Mesothelial cell of epicardium (in vitro differentiated cells): ENCODE measurements at regions not wholly inside any gene's neighbourhood (a gene's known extent, or its start where the extent isn't known, plus 50 kb on each side); places are given as distances from the start of the nearest gene placed in this dataset.
"Not testable (repeated sequence)": the region's sequence is repeated elsewhere in the genome, so short reads cannot be mapped to it uniquely, and the experiment has no call there.

Experiments
- DNase-seq, 2 experiments: peaks; one replicate each; pipeline ENCODE4 v3.0.0; 2021; ENCODE audit warnings: low spot score in 2 of 2; ENCODE audit not compliant: unreplicated experiment in 2 of 2
- H3K27ac Mint-ChIP-seq: 2 replicates; pipeline ENCODE4 v1.8.0; 2021; ENCODE audit warnings: mixed read lengths
- H3K27me3 Mint-ChIP-seq: 2 replicates; pipeline ENCODE4 v1.8.0; 2021; ENCODE audit warnings: low read depth, mixed read lengths
- H3K36me3 Mint-ChIP-seq: 2 replicates; pipeline ENCODE4 v1.8.0; 2021; ENCODE audit warnings: mixed read lengths
- H3K4me1 Mint-ChIP-seq: 2 replicates; pipeline ENCODE4 v1.8.0; 2021; ENCODE audit warnings: mixed read lengths
- H3K4me3 Mint-ChIP-seq: 2 replicates; pipeline ENCODE4 v1.8.0; 2021; ENCODE audit warnings: mild to moderate bottlenecking, moderate library complexity, mixed read lengths
- H3K9me3 Mint-ChIP-seq: 2 replicates; pipeline ENCODE4 v1.8.0; 2021; ENCODE audit warnings: mixed read lengths
- TF ChIP-seq, protein P1 (sequence below): fragments of 200-600 bp; sonication (generic); IDR thresholded peaks from one replicate; pipeline ENCODE4 v1.5.0; 2021; ENCODE audit warnings: antibody characterized with exemption; ENCODE audit not compliant: unreplicated experiment

DNA sequence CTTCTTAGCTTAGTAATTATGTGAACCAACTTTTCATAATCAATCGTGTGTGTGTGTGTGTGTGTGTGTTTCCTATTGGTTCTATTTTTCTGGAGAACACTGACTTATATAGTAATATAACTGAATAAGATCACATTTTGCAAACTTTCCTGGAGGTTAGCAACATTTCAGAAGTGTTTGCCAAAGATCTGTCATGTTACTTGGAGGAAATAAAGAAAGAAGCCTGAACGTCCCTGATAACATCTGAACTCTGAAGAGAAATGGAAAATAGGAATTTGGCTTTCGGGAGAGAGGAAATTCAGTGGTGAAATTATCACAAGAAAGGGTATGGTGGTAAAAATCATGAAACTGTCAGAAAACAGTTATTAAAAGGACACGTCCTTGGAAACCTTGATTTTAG is 984.4 kb upstream of the AUTS2 start:
- Mint-ChIP-seq H3K4me1 (peaks cover 12% of the 10 kb centered on the region), H3K9me3 (peaks cover 44% of the 10 kb centered on the region), H3K36me3 (peaks cover 2% of the 10 kb centered on the region), H3K4me3 (no peak overlapping the region), H3K27me3 (no peaks in the 10 kb centered on the region), H3K27ac (peak overlapping the region; percentile 8)
- DNase-seq, result no peak
- TF ChIP-seq, protein P1, sequence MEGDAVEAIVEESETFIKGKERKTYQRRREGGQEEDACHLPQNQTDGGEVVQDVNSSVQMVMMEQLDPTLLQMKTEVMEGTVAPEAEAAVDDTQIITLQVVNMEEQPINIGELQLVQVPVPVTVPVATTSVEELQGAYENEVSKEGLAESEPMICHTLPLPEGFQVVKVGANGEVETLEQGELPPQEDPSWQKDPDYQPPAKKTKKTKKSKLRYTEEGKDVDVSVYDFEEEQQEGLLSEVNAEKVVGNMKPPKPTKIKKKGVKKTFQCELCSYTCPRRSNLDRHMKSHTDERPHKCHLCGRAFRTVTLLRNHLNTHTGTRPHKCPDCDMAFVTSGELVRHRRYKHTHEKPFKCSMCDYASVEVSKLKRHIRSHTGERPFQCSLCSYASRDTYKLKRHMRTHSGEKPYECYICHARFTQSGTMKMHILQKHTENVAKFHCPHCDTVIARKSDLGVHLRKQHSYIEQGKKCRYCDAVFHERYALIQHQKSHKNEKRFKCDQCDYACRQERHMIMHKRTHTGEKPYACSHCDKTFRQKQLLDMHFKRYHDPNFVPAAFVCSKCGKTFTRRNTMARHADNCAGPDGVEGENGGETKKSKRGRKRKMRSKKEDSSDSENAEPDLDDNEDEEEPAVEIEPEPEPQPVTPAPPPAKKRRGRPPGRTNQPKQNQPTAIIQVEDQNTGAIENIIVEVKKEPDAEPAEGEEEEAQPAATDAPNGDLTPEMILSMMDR, result no peak

DNA sequence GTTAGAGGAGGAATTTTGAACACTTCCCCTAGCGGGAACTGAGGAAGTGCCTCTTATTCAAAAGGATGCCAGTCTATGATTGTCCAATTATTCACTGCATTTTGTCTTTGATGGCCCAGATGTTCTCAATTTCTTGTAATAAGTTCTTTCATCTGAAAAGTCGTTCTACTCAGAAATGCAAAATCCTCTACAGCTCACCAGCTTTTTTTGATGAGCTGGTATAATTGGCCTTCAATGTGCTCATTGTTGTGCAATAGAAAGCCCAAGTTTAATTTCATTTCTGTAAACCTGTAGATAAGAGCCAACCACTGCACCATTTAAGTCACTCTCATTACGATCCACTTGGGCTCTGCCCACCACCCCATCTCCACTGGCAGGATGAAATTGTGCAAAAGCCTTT is 978.7 kb upstream of the AUTS2 start:
- Mint-ChIP-seq H3K27me3 (no peaks in the 10 kb centered on the region), H3K4me1 (peaks cover under 1% of the 10 kb centered on the region), H3K27ac (no peak overlapping the region), H3K4me3 (no peak overlapping the region), H3K9me3 (peaks cover 31% of the 10 kb centered on the region), H3K36me3 (no peaks in the 10 kb centered on the region)
- DNase-seq, result no peak
- TF ChIP-seq, protein P1, result no peak

DNA sequence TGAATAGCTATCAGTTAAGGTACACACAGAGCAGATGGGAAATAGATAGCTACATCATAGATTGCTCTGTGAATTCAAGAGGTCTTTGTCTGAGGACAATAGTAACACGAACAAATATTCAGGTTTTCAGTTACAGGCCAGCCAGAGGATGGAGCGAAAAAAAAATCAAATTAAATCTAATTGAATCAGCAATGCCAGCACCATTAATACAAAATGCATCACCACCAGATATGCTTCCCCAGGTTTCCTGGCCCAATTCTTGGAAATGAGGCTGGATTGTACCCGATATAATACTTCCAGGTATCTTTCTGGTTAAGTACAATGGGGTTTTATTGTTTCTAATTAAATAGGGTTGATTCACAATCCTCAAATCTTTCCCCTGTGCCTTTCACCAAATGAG is 975.8 kb upstream of the AUTS2 start:
- Mint-ChIP-seq H3K4me1 (peaks cover 8% of the 10 kb centered on the region), H3K27ac (no peak overlapping the region), H3K27me3 (no peaks in the 10 kb centered on the region), H3K9me3 (peaks cover 5% of the 10 kb centered on the region), H3K36me3 (no peaks in the 10 kb centered on the region), H3K4me3 (no peak overlapping the region)
- TF ChIP-seq, protein P1, result no peak
- no peak for DNase-seq

DNA sequence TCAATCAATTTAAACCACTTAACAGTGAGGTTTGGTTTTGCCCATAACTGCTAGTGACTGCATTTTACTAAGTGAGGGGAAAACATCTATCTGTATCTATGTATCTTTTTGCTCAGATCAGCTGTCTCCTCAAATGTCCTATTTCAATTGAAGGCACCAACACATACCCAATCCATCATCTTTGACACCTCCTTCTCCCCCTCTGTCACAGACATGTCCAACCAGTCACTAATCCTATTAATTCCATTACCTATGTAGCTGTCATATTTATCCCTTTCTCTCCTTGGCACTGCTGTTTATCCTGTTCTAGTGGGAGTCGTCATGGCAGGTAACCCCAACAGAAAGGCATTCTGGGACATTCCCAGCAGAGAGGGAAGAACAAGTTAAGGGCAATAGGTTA is 975.2 kb upstream of the AUTS2 start:
- TF ChIP-seq, protein P1, result no peak
- no peak for DNase-seq
- no peaks in the 10 kb centered on the region for H3K9me3 Mint-ChIP-seq

DNA sequence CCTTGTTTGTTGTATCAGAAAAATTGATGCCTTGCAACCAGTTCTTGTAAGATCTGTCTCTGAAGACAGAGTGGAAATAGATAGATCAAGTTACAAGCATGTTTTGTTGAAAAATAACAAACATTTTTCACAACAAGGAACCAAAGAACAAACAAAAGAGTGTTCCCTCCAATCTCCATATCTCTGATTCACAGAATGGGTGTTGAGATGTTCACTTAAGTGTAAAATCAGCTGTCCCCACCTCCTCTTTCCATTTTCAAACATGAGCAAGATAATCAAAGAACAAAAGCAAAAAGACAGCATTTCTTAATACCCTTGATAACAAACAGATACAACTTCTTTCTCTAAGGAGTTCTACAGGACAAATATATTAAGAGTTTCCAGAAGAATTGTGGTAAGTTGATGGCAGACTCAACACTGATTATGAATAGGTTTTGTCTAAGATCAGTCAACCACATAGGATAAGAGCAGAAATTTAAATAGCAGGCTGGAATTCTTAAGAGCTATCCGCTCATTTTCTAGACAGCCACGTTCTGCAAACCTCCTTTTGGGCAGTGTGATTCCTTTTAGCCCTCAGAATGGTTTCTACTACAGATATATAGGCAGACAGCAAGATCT is 970.9 kb upstream of the AUTS2 start:
- TF ChIP-seq, protein P1, result no peak
- no peak for DNase-seq
- H3K4me1 Mint-ChIP-seq, result peaks cover 11% of the 10 kb centered on the region
- H3K36me3 Mint-ChIP-seq, result no peaks in the 10 kb centered on the region
- no peaks in the 10 kb centered on the region for H3K27me3 Mint-ChIP-seq
- H3K9me3 Mint-ChIP-seq, result peaks cover 6% of the 10 kb centered on the region
- no peak overlapping the region for H3K27ac Mint-ChIP-seq
- no peak overlapping the region for H3K4me3 Mint-ChIP-seq

More for the DNA sequence above, 975.2 kb upstream of the AUTS2 start:
- Mint-ChIP-seq H3K27ac (no peak overlapping the region), H3K4me1 (peaks cover 11% of the 10 kb centered on the region), H3K4me3 (no peak overlapping the region), H3K27me3 (no peaks in the 10 kb centered on the region), H3K36me3 (no peaks in the 10 kb centered on the region)

DNA sequence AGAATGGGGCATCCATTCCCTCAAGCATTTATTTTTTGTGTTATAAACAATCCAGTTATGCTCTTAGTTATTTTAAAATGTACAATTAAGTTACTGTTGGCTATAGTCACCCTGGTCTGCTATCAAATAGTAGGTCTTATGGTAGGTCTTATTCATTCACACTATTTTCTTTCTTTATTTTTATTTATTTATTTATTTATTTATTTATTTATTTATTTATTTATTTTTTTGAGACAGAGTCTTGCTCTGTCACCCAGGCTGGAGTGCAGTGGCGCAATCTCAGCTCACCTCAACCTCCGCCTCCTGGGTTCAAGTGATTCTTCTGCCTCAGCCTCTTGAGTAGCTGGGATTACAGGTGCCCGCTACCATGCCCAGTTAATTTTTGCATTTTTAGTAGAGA is 967.4 kb upstream of the AUTS2 start:
- not testable (repeated sequence) for H3K36me3 Mint-ChIP-seq, H3K9me3 Mint-ChIP-seq, H3K27me3 Mint-ChIP-seq, H3K4me3 Mint-ChIP-seq, H3K27ac Mint-ChIP-seq, DNase-seq
- peaks cover 11% of the 10 kb centered on the region for H3K4me1 Mint-ChIP-seq
